ENCODE measurements at regions not wholly inside any gene's neighbourhood (a gene's known extent, or its start where the extent isn't known, plus 50 kb on each side); places are given as distances from the start of the nearest gene placed in this dataset.

- no peaks in the 10 kb centered on the region for H3F3A ChIP-seq (ENCODE audit: insufficient read depth, low read length, poor library complexity, severe bottlenecking)
- H3K36me3 ChIP-seq (ENCODE audit: insufficient read depth, low read length): no peaks in the 10 kb centered on the region
- H3K27ac ChIP-seq (ENCODE audit: low read length): no peak overlapping the region
- no peaks in the 10 kb centered on the region for H3K9me3 ChIP-seq (ENCODE audit: low read length)
- H4K20me1 ChIP-seq (ENCODE audit: insufficient read depth): no peaks in the 10 kb centered on the region
- no peak overlapping the region for H3K9ac ChIP-seq (ENCODE audit: low read length)
- no peak overlapping the region for H3K4me2 ChIP-seq (ENCODE audit: low read length)
- no peak overlapping the region for H3K4me3 ChIP-seq (ENCODE audit: low read length)
- TF ChIP-seq CTCF (IDR thresholded peaks at IDR 0.05; ENCODE audit: poor library complexity, severe bottlenecking): no peak
- no peak for TF ChIP-seq TAF1 (IDR thresholded peaks at IDR 0.05; ENCODE audit: low read depth)
- TF ChIP-seq RAD21 (conservative IDR thresholded peaks at IDR 0.05): no peak
- TF ChIP-seq MXI1 (conservative IDR thresholded peaks at IDR 0.05; ENCODE audit: poor library complexity, severe bottlenecking): no peak
- TF ChIP-seq EP300 (conservative IDR thresholded peaks at IDR 0.05; ENCODE audit: poor library complexity, severe bottlenecking): no peak
- no peak overlapping the region for H2AFZ ChIP-seq (ENCODE audit: low read depth, low read length)
- no peaks in the 10 kb centered on the region for H3K27me3 ChIP-seq (ENCODE audit: insufficient read depth, low read depth, low read length)
- H3K9me2 ChIP-seq (ENCODE audit: insufficient read depth, low read length): no peaks in the 10 kb centered on the region
- no peaks in the 10 kb centered on the region for H3K79me2 ChIP-seq (replicated peaks; ENCODE audit: insufficient read depth, low read length)
Observed at GRCh38 chr7:41149576-41149975, 553.3 kb downstream of the INHBA start.

GRCh38 chr7:41148521-41148951 is 554.4 kb downstream of the INHBA start:
- Histone ChIP-seq H3K79me2 (replicated peaks; ENCODE audit: insufficient read depth, low read length) (no peaks in the 10 kb centered on the region), H3F3A (ENCODE audit: insufficient read depth, low read length, poor library complexity, severe bottlenecking) (no peaks in the 10 kb centered on the region), H3K4me3 (ENCODE audit: low read length) (no peak overlapping the region), H3K27me3 (ENCODE audit: insufficient read depth, low read depth, low read length) (no peaks in the 10 kb centered on the region), H3K27ac (ENCODE audit: low read length) (no peak overlapping the region), H4K20me1 (ENCODE audit: insufficient read depth) (no peaks in the 10 kb centered on the region), H3K9me2 (ENCODE audit: insufficient read depth, low read length) (no peaks in the 10 kb centered on the region), H3K9ac (ENCODE audit: low read length) (no peak overlapping the region), H3K36me3 (ENCODE audit: insufficient read depth, low read length) (no peaks in the 10 kb centered on the region), H3K4me2 (ENCODE audit: low read length) (no peak overlapping the region), H3K9me3 (ENCODE audit: low read length) (no peaks in the 10 kb centered on the region), H2AFZ (ENCODE audit: low read depth, low read length) (no peak overlapping the region)
- TF ChIP-seq EP300 (conservative IDR thresholded peaks at IDR 0.05; ENCODE audit: poor library complexity, severe bottlenecking) (no peak), REST (IDR thresholded peaks at IDR 0.05; ENCODE audit: borderline replicate concordance) (no peak), RAD21 (conservative IDR thresholded peaks at IDR 0.05) (no peak), TAF1 (IDR thresholded peaks at IDR 0.05; ENCODE audit: low read depth) (no peak), MXI1 (conservative IDR thresholded peaks at IDR 0.05; ENCODE audit: poor library complexity, severe bottlenecking) (no peak), SMC3 (conservative IDR thresholded peaks at IDR 0.05; ENCODE audit: poor library complexity) (no peak), CTCF (IDR thresholded peaks at IDR 0.05; ENCODE audit: poor library complexity, severe bottlenecking) (no peak), POLR2AphosphoS5 (IDR thresholded peaks at IDR 0.05) (no peak)

All from neural cell (in vitro differentiated cells).